HEK293 (cell line): ENCODE measurements at regions not wholly inside any gene's neighbourhood (a gene's known extent, or its start where the extent isn't known, plus 50 kb on each side); places are given as distances from the start of the nearest gene placed in this dataset.
A peak's percentile ranks its signal among the peaks of the same experiment; 100 is the strongest.
"Not testable (repeated sequence)": the region's sequence is repeated elsewhere in the genome, so short reads cannot be mapped to it uniquely, and the experiment has no call there.

Source experiments
- CTCF ChIA-PET: fragments of 350-600 bp; formaldehyde crosslinking; extraction: SDS; loops from one replicate; lab custom pipeline; 2021; ENCODE audit warnings: antibody characterized with exemption; lab: Yijun Ruan, JAX
- POLR2A ChIA-PET: fragments of 300-600 bp; formaldehyde crosslinking; extraction: SDS; loops from one replicate; lab custom pipeline; 2020; ENCODE audit warnings: antibody characterized with exemption, inconsistent platforms; lab: Yijun Ruan, JAX
- H3K27ac ChIP-seq: fragments of 200-500 bp; sonication (Bioruptor generic); 2 replicates; pipeline ENCODE4 v1.5.1; 2014; ENCODE audit warnings: low read depth, low read length, control low read depth, inconsistent platforms; ENCODE audit errors: extremely low read depth
- H3K36me3 ChIP-seq, 2 experiments: fragments of 200-500 bp in 1 of 2; sonication (Bioruptor generic) in 1 of 2; 1 replicate in 1 of 2; 2 replicates in 1 of 2; pipeline ENCODE4 v1.5.1; 2014 to 2017; ENCODE audit warnings: inconsistent platforms in 2 of 2, low read length in 2 of 2; ENCODE audit not compliant: control insufficient read depth in 2 of 2, insufficient read depth in 1 of 2
- H3K4me1 ChIP-seq: fragments of 200-500 bp; sonication (Bioruptor generic); 2 replicates; pipeline ENCODE4 v1.5.1; 2014; ENCODE audit warnings: mild to moderate bottlenecking, low read length, inconsistent platforms; ENCODE audit not compliant: control insufficient read depth, insufficient read depth
- H3K4me3 ChIP-seq: 2 replicates; pipeline ENCODE4 v1.5.1; 2011; ENCODE audit warnings: low read depth, mild to moderate bottlenecking, control low read depth, low read length, moderate library complexity
- H3K9me3 ChIP-seq: fragments of 200-500 bp; sonication (Bioruptor generic); 2 replicates; pipeline ENCODE4 v1.5.1; 2014; ENCODE audit warnings: low read depth, low read length, inconsistent platforms; ENCODE audit not compliant: control insufficient read depth, insufficient read depth
- EGR2 ChIP-seq: fragments of 450-650 bp; formaldehyde crosslinking; IDR thresholded peaks from 2 replicates; pipeline ENCODE4 v1.5.1; 2016; ENCODE audit warnings: low read depth, missing biosample characterization, missing genetic modification characterization
- KLF7 ChIP-seq: fragments of 450-650 bp; formaldehyde crosslinking; IDR thresholded peaks from 2 replicates; pipeline ENCODE4 v1.5.1; 2016; ENCODE audit warnings: missing biosample characterization, missing genetic modification characterization, borderline replicate concordance
- OSR2 ChIP-seq: fragments of 450-650 bp; formaldehyde crosslinking; IDR thresholded peaks from 2 replicates; pipeline ENCODE4 v1.5.1; 2016; ENCODE audit warnings: missing biosample characterization, missing genetic modification characterization
- RBAK ChIP-seq: fragments of 450-650 bp; formaldehyde crosslinking; IDR thresholded peaks from 2 replicates; pipeline ENCODE4 v1.5.1; 2016; ENCODE audit warnings: missing biosample characterization, missing genetic modification characterization
- SCRT1 ChIP-seq: fragments of 450-650 bp; formaldehyde crosslinking; IDR thresholded peaks from 2 replicates; pipeline ENCODE4 v1.5.1; 2016; ENCODE audit warnings: missing biosample characterization, missing genetic modification characterization, borderline replicate concordance
- SCRT2 ChIP-seq: fragments of 450-650 bp; formaldehyde crosslinking; IDR thresholded peaks from 2 replicates; pipeline ENCODE4 v1.5.1; 2016; ENCODE audit warnings: missing biosample characterization, missing genetic modification characterization
- SP3 ChIP-seq: fragments of 450-650 bp; formaldehyde crosslinking; IDR thresholded peaks from 2 replicates; pipeline ENCODE4 v1.5.1; 2016; ENCODE audit warnings: missing biosample characterization, missing genetic modification characterization
- TCF7L2 ChIP-seq: IDR thresholded peaks from 2 replicates; pipeline ENCODE4 v1.6.1; 2011; ENCODE audit warnings: low read depth, mild to moderate bottlenecking, inconsistent platforms, low read length, moderate library complexity, borderline replicate concordance
- YY1 ChIP-seq: fragments of 450-650 bp; formaldehyde crosslinking; IDR thresholded peaks from 2 replicates; pipeline ENCODE4 v1.5.1; 2018; ENCODE audit warnings: missing biosample characterization, missing genetic modification characterization
- ZBTB17 ChIP-seq: fragments of 450-650 bp; formaldehyde crosslinking; IDR thresholded peaks from 2 replicates; pipeline ENCODE4 v1.5.1; 2016; ENCODE audit warnings: missing biosample characterization, missing genetic modification characterization
- ZBTB20 ChIP-seq: fragments of 450-650 bp; formaldehyde crosslinking; IDR thresholded peaks from 2 replicates; pipeline ENCODE4 v1.5.1; 2016; ENCODE audit warnings: missing biosample characterization, missing genetic modification characterization
- ZBTB48 ChIP-seq: fragments of 450-650 bp; formaldehyde crosslinking; IDR thresholded peaks from 2 replicates; pipeline ENCODE4 v1.5.1; 2016; ENCODE audit warnings: missing biosample characterization, missing genetic modification characterization
- ZFP37 ChIP-seq: fragments of 450-650 bp; formaldehyde crosslinking; IDR thresholded peaks from 2 replicates; pipeline ENCODE4 v1.5.1; 2016; ENCODE audit warnings: missing biosample characterization, missing genetic modification characterization
- ZNF114 ChIP-seq: fragments of 450-650 bp; formaldehyde crosslinking; IDR thresholded peaks from 2 replicates; pipeline ENCODE4 v1.5.0; 2017; ENCODE audit warnings: missing biosample characterization, missing genetic modification characterization
- ZNF184 ChIP-seq: fragments of 450-650 bp; IDR thresholded peaks from 2 replicates; pipeline ENCODE4 v1.5.1; 2018; ENCODE audit warnings: missing biosample characterization, mild to moderate bottlenecking, missing genetic modification characterization
- ZNF19 ChIP-seq: fragments of 450-650 bp; formaldehyde crosslinking; IDR thresholded peaks from 2 replicates; pipeline ENCODE4; 2016; ENCODE audit warnings: missing biosample characterization, missing genetic modification characterization, low read depth
- ZNF239 ChIP-seq: fragments of 450-650 bp; formaldehyde crosslinking; IDR thresholded peaks from 2 replicates; pipeline ENCODE4 v1.5.1; 2016; ENCODE audit warnings: missing biosample characterization, missing genetic modification characterization
- ZNF24 ChIP-seq: fragments of 450-650 bp; formaldehyde crosslinking; IDR thresholded peaks from 2 replicates; pipeline ENCODE4 v1.5.1; 2016; ENCODE audit warnings: missing biosample characterization, missing genetic modification characterization
- ZNF248 ChIP-seq: fragments of 450-650 bp; formaldehyde crosslinking; IDR thresholded peaks from 2 replicates; pipeline ENCODE4 v1.5.1; 2017; ENCODE audit warnings: missing biosample characterization, missing genetic modification characterization
- ZNF354C ChIP-seq: fragments of 450-650 bp; formaldehyde crosslinking; IDR thresholded peaks from 2 replicates; pipeline ENCODE4 v1.5.1; 2016; ENCODE audit warnings: missing biosample characterization, missing genetic modification characterization, low read depth, borderline replicate concordance
- ZNF404 ChIP-seq: fragments of 450-650 bp; formaldehyde crosslinking; IDR thresholded peaks from 2 replicates; pipeline ENCODE4 v1.5.1; 2017; ENCODE audit warnings: missing biosample characterization, missing genetic modification characterization
- ZNF48 ChIP-seq: fragments of 450-650 bp; formaldehyde crosslinking; IDR thresholded peaks from 2 replicates; pipeline ENCODE4 v1.5.1; 2016; ENCODE audit warnings: missing biosample characterization, missing genetic modification characterization
- ZNF529 ChIP-seq: fragments of 450-650 bp; formaldehyde crosslinking; IDR thresholded peaks from 2 replicates; pipeline ENCODE4 v1.5.1; 2017; ENCODE audit warnings: missing genetic modification characterization, missing biosample characterization; ENCODE audit not compliant: insufficient replicate concordance
- ZNF558 ChIP-seq: fragments of 450-650 bp; formaldehyde crosslinking; IDR thresholded peaks from 2 replicates; pipeline ENCODE4 v1.5.1; 2016; ENCODE audit warnings: missing biosample characterization, missing genetic modification characterization
- ZNF571 ChIP-seq: fragments of 450-650 bp; formaldehyde crosslinking; IDR thresholded peaks from 2 replicates; pipeline ENCODE4 v1.5.0; 2017; ENCODE audit warnings: missing biosample characterization, missing genetic modification characterization
- ZNF664 ChIP-seq: fragments of 450-650 bp; formaldehyde crosslinking; IDR thresholded peaks from 2 replicates; pipeline ENCODE4 v1.5.1; 2016; ENCODE audit warnings: missing biosample characterization, missing genetic modification characterization
- ZNF776 ChIP-seq: fragments of 450-650 bp; formaldehyde crosslinking; IDR thresholded peaks from 2 replicates; pipeline ENCODE4 v1.5.0; 2017; ENCODE audit warnings: missing biosample characterization, missing genetic modification characterization, borderline replicate concordance
- ZNF785 ChIP-seq: fragments of 450-650 bp; formaldehyde crosslinking; IDR thresholded peaks from 2 replicates; pipeline ENCODE4 v1.5.1; 2016; ENCODE audit warnings: missing biosample characterization, missing genetic modification characterization
- ZNF792 ChIP-seq: fragments of 450-650 bp; formaldehyde crosslinking; IDR thresholded peaks from 2 replicates; pipeline ENCODE4 v1.5.1; 2016; ENCODE audit warnings: missing biosample characterization, missing genetic modification characterization
- ZNF837 ChIP-seq: fragments of 450-650 bp; formaldehyde crosslinking; IDR thresholded peaks from 2 replicates; pipeline ENCODE4 v1.5.1; 2016; ENCODE audit warnings: missing biosample characterization, missing genetic modification characterization
- TF ChIP-seq, protein P1 (sequence below): fragments of 450-650 bp; formaldehyde crosslinking; IDR thresholded peaks from 2 replicates; pipeline ENCODE4 v1.5.1; 2017; ENCODE audit warnings: missing biosample characterization, missing genetic modification characterization
- TF ChIP-seq, protein P2 (sequence below): fragments of 450-650 bp; formaldehyde crosslinking; IDR thresholded peaks from 2 replicates; pipeline ENCODE4 v1.5.1; 2016; ENCODE audit warnings: missing biosample characterization, missing genetic modification characterization

DNA sequence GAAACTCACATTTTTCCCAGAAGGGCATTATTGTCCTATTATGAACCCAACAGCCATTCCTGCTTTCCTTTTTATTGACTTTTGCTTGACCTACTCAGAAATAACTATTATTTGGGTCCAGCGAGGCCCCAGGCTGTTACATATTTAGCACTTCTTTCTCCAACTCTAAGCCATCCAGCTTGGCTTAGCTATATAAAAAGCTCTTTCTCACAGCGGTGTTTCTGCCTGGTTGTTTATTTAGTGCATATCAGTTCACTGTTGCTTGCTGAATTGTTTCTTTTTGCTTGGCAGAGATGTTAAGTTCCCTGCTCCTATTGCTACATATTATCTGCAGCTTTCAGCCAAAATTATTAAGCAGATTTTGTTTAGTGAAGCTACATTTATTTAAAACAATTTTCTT lies 1156.8 kb upstream of the SEMA6A start:
- Histone ChIP-seq H3K4me1 (no peaks in the 10 kb centered on the region), H3K27ac (no peak overlapping the region), H3K4me3 (no peak overlapping the region), H3K36me3 (no peaks in the 10 kb centered on the region), H3K9me3 (no peaks in the 10 kb centered on the region)
- ChIA-PET CTCF (no interaction called here), POLR2A (no interaction called here)
- no peak for TF ChIP-seq ZNF785 (tag by site-specific recombination)
- TF ChIP-seq KLF7 (tag by site-specific recombination), result no peak
- no peak for TF ChIP-seq ZNF239
- TF ChIP-seq, protein P1, sequence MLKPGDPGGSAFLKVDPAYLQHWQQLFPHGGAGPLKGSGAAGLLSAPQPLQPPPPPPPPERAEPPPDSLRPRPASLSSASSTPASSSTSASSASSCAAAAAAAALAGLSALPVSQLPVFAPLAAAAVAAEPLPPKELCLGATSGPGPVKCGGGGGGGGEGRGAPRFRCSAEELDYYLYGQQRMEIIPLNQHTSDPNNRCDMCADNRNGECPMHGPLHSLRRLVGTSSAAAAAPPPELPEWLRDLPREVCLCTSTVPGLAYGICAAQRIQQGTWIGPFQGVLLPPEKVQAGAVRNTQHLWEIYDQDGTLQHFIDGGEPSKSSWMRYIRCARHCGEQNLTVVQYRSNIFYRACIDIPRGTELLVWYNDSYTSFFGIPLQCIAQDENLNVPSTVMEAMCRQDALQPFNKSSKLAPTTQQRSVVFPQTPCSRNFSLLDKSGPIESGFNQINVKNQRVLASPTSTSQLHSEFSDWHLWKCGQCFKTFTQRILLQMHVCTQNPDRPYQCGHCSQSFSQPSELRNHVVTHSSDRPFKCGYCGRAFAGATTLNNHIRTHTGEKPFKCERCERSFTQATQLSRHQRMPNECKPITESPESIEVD, result no peak
- no peak for TF ChIP-seq ZNF792 (tag by site-specific recombination)
- TF ChIP-seq, protein P2, sequence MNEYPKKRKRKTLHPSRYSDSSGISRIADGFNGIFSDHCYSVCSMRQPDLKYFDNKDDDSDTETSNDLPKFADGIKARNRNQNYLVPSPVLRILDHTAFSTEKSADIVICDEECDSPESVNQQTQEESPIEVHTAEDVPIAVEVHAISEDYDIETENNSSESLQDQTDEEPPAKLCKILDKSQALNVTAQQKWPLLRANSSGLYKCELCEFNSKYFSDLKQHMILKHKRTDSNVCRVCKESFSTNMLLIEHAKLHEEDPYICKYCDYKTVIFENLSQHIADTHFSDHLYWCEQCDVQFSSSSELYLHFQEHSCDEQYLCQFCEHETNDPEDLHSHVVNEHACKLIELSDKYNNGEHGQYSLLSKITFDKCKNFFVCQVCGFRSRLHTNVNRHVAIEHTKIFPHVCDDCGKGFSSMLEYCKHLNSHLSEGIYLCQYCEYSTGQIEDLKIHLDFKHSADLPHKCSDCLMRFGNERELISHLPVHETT, result no peak
- no peak for TF ChIP-seq ZNF571
- TF ChIP-seq ZNF19 (tag by site-specific recombination), result no peak
- no peak for TF ChIP-seq ZBTB20
- no peak for TF ChIP-seq ZNF664 (tag by site-specific recombination)

DNA sequence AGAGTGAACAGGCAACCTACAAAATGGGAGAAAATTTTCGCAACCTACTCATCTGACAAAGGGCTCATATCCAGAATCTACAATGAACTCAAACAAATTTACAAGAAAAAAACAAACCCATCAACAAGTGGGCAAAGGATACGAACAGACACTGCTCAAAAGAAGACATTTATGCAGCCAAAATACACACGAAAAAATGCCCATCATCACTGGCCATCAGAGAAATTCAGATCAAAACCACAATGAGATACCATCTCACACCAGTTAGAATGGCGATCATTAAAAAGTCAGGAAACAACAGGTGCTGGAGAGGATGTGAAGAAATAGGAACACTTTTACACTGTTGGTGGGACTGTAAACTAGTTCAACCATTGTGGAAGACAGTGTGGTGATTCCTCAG lies 1146.2 kb upstream of the SEMA6A start:
- POLR2A ChIA-PET, H3K36me3 ChIP-seq, H3K4me3 ChIP-seq, H3K9me3 ChIP-seq, H3K27ac ChIP-seq, H3K4me1 ChIP-seq, CTCF ChIA-PET: not testable (repeated sequence)
- TF ChIP-seq SCRT2 (tag by site-specific recombination), result peak; percentile 70
- TF ChIP-seq SCRT1 (tag by site-specific recombination), result peak; percentile 53; the same call in 1 of the 2 replicates

DNA sequence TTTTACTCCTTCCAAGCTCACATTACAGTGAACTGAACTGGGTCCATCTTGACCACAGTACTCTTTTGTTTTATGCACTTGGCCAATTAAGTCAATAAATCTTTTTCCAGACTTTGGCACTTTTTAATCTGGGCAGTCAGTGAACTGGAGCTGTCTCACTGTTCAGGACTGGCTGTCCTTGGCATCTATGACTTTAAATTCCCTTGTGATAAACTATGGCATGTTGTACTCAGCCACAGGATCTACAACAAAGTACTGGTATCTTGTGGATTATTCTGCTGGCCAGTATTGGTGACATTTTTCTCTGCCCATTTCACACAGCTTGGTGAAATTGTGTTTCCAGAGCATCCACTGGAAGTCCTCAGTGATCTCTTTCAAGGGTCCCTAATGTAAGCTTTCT lies 1144.8 kb upstream of the SEMA6A start:
- no peaks in the 10 kb centered on the region for H3K4me1 ChIP-seq
- ChIA-PET CTCF (no interaction called here), POLR2A (interaction anchor here (0.7 kb wide), 1 partner anchor 259 kb away, joined by 3 read pairs; no protein-coding TSS in a partner anchor)
- TF ChIP-seq ZNF404 (tag by site-specific recombination) (no peak), ZNF184 (tag by site-specific recombination) (no peak), ZBTB48 (tag by site-specific recombination) (no peak), TCF7L2 (no peak), ZNF837 (tag by site-specific recombination) (no peak), ZFP37 (tag by site-specific recombination) (no peak), ZNF24 (tag by site-specific recombination) (no peak), ZNF529 (tag by site-specific recombination) (no peak), ZBTB17 (tag by site-specific recombination) (no peak), OSR2 (tag by site-specific recombination) (no peak), ZNF776 (tag by site-specific recombination) (no peak), ZNF114 (no peak), ZNF48 (tag by site-specific recombination) (no peak), RBAK (tag by site-specific recombination) (no peak), ZNF248 (no peak), SP3 (tag by site-specific recombination) (no peak), ZNF354C (no peak), ZNF558 (tag by site-specific recombination) (no peak), YY1 (tag by site-specific recombination) (no peak), EGR2 (tag by site-specific recombination) (no peak)
- no peaks in the 10 kb centered on the region for H3K9me3 ChIP-seq
- no peak overlapping the region for H3K4me3 ChIP-seq
- no peaks in the 10 kb centered on the region for H3K36me3 ChIP-seq
- H3K27ac ChIP-seq, result no peak overlapping the region
